ENCODE measurements at regions not wholly inside any gene's neighbourhood (a gene's known extent, or its start where the extent isn't known, plus 50 kb on each side); places are given as distances from the start of the nearest gene placed in this dataset.
"Not testable (repeated sequence)": the region's sequence is repeated elsewhere in the genome, so short reads cannot be mapped to it uniquely, and the experiment has no call there.

GRCh38 chr2:65957454-65957853, 477.5 kb upstream of the MEIS1 start:
- no peaks in the 10 kb centered on the region for H3K4me1 Mint-ChIP-seq (ENCODE audit: low read depth)
- no peak overlapping the region for H3K4me3 Mint-ChIP-seq
- DNase-seq (no peak), ATAC-seq (no peak)
- H3K36me3 Mint-ChIP-seq (ENCODE audit: insufficient read depth) = no peaks in the 10 kb centered on the region
- H3K9me3 Mint-ChIP-seq = peaks cover 13% of the 10 kb centered on the region
- H3K27me3 Mint-ChIP-seq (ENCODE audit: low read depth) = no peaks in the 10 kb centered on the region

DNA sequence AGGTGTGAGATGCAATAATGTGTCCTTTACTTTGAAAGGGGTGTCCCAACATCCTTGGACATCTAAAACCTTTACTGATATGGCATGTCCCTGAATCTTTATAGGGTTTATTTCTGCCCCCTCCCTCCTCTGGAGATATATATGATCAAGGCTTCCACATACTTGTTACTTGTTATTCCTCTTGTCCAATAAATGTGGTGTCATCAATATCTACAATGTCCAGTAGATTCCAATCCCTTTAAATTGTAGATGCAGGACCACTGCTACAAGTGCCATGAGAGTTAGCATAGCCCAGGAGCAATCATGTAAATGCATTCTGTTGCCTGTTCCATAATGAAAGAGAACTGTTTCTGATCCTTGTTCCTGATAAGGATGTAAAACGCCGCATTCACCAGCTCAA, 479.7 kb upstream of the MEIS1 start:
- H3K27me3 Mint-ChIP-seq (ENCODE audit: low read depth) = no peaks in the 10 kb centered on the region
- H3K9me3 Mint-ChIP-seq = peaks cover 11% of the 10 kb centered on the region
- DNase-seq (no peak), ATAC-seq (no peak)
- no peaks in the 10 kb centered on the region for H3K36me3 Mint-ChIP-seq (ENCODE audit: insufficient read depth)
- H3K4me3 Mint-ChIP-seq = no peak overlapping the region
- H3K4me1 Mint-ChIP-seq (ENCODE audit: low read depth) = no peaks in the 10 kb centered on the region

GRCh38 chr2:65952966-65953761, 481.8 kb upstream of the MEIS1 start:
- Mint-ChIP-seq H3K4me3 (no peak overlapping the region), H3K9me3 (peaks cover 11% of the 10 kb centered on the region), H3K4me1 (ENCODE audit: low read depth) (no peaks in the 10 kb centered on the region), H3K36me3 (ENCODE audit: insufficient read depth) (no peaks in the 10 kb centered on the region), H3K27me3 (ENCODE audit: low read depth) (no peaks in the 10 kb centered on the region)
- ATAC-seq = no peak
- no peak for DNase-seq

DNA sequence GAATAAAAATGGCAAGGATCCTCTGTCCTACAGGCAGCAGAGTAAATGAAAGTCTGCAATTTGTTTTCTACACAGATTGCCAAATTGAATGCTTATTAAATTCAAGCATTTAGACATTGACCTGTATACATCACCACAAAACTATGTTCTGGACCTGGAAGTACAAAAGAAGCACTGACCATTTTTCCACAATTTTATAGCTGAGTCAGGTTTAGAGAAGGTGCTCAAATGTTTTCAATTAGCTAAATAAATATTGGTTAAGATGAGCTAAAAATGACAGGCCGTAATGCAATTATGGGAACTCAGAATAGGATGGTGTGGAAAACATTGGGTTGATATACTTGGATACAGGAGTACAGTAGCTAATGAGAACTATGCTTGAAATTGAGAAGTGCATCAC, 490.7 kb upstream of the MEIS1 start:
- Mint-ChIP-seq H3K4me3 (no peak overlapping the region), H3K9me3 (no peaks in the 10 kb centered on the region), H3K27me3 (ENCODE audit: low read depth) (no peaks in the 10 kb centered on the region), H3K36me3 (ENCODE audit: insufficient read depth) (no peaks in the 10 kb centered on the region), H3K4me1 (ENCODE audit: low read depth) (no peaks in the 10 kb centered on the region)
- no peak for ATAC-seq
- DNase-seq = no peak

DNA sequence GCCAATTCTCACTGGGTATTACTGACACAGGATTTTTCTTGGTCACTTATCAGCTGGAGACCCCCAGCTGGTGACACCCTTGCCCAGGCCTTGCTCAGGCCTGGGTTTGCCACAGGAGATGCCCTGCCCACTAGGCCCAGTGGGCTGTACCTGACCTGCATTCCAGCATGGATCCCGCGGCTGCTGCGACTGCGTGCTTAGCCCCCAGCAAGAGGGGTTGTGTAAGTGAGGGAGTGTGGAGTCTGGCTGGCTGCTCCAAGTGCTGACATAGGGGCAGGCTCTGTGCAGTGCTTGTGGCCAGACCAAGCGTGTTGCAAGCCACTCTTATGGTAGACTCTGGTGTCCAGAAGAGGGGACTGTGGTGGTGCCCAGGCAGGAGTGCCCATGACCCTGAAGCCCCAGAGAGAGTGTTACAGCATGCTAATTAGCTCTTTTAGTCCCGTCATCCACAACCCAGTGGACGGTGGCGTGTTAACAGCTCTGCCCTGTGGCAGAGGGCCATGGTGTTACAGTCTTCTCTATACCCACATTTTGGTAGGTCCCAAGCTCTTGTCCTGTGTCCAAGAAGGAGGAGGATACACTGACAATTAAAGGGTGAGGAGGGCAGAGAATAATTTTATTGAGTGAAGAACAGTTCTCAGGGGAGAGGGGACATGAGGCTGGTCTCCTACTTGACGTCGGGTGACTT, 491.7 kb upstream of the MEIS1 start:
- no peaks in the 10 kb centered on the region for H3K36me3 Mint-ChIP-seq (ENCODE audit: insufficient read depth)
- ATAC-seq (no peak), DNase-seq (no peak)
- no peak overlapping the region for H3K4me3 Mint-ChIP-seq
- H3K9me3 Mint-ChIP-seq = no peaks in the 10 kb centered on the region
- no peaks in the 10 kb centered on the region for H3K4me1 Mint-ChIP-seq (ENCODE audit: low read depth)
- H3K27me3 Mint-ChIP-seq (ENCODE audit: low read depth) = no peaks in the 10 kb centered on the region

DNA sequence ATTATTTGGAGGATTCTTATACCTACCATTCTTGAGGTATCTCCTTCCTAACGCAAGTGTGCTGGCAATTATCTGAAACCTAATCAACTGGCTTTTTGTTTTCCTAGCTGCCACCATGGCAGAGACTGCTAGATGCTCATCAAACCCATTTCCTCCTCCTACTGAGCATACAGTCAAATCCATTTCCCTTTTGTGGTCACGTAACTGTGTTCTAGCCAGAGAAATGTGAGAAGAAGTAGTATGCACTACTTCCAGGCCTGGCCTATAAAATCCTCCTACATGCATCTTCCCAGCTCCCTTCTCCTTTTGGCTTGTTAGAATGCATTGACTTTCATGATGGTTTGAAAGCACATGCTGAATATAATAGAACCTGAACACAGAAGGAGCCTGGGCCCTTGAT, 494.1 kb upstream of the MEIS1 start:
- H3K9me3 Mint-ChIP-seq = no peaks in the 10 kb centered on the region
- H3K4me3 Mint-ChIP-seq = no peak overlapping the region
- DNase-seq = no peak
- H3K4me1 Mint-ChIP-seq (ENCODE audit: low read depth) = no peaks in the 10 kb centered on the region
- H3K36me3 Mint-ChIP-seq (ENCODE audit: insufficient read depth) = no peaks in the 10 kb centered on the region
- no peak for ATAC-seq
- no peaks in the 10 kb centered on the region for H3K27me3 Mint-ChIP-seq (ENCODE audit: low read depth)

GRCh38 chr2:65939687-65940086, 495.2 kb upstream of the MEIS1 start:
- ATAC-seq (no peak), DNase-seq (no peak)
- Mint-ChIP-seq H3K9me3 (no peaks in the 10 kb centered on the region), H3K4me1 (ENCODE audit: low read depth) (no peaks in the 10 kb centered on the region), H3K36me3 (ENCODE audit: insufficient read depth) (no peaks in the 10 kb centered on the region), H3K4me3 (no peak overlapping the region), H3K27me3 (ENCODE audit: low read depth) (no peaks in the 10 kb centered on the region)

DNA sequence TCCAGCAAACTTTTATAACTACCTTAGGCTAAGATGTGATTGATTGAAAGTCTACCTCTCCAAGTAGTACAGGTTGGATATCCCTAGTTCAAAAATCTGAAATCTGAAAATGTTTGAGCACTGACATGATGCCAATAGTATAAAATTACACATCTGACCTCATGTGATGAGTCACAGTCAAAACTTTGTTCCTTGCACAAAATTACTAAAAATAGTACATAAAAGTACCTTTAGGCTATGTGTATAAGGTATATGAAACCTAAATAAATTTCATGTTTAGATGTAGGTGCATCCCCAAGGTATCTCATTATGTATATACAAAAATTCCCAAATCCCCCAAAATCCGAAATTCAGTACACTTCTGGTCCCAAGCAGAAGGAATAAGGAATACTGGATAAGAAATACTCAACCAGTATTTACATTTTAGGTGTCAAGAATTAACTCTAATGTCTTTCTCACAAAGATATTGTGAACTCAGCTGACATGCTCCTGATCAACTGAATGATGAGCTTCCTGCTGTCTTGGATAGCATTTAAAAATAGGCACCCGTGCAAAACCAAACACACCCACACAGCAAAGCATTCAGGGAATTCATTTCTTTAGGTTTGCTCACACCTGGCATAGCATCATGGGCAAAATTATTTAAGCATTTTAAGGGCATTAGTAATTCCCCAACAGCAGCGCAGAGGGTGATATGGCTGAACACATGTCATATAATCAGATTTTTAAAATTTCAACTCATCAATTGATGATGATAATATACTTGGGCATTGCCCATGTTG, 497.4 kb upstream of the MEIS1 start:
- Mint-ChIP-seq H3K9me3 (no peaks in the 10 kb centered on the region), H3K36me3 (ENCODE audit: insufficient read depth) (no peaks in the 10 kb centered on the region), H3K27me3 (ENCODE audit: low read depth) (no peaks in the 10 kb centered on the region), H3K4me3 (no peak overlapping the region), H3K4me1 (ENCODE audit: low read depth) (no peaks in the 10 kb centered on the region)
- DNase-seq (no peak), ATAC-seq (no peak)

- no peak for DNase-seq
- ATAC-seq = no peak
- Mint-ChIP-seq H3K27me3 (ENCODE audit: low read depth) (no peaks in the 10 kb centered on the region), H3K4me3 (no peak overlapping the region), H3K9me3 (peaks cover 3% of the 10 kb centered on the region), H3K4me1 (ENCODE audit: low read depth) (no peaks in the 10 kb centered on the region), H3K36me3 (ENCODE audit: insufficient read depth) (no peaks in the 10 kb centered on the region)
Observed at GRCh38 chr2:65934992-65935629, 499.8 kb upstream of the MEIS1 start.

DNA sequence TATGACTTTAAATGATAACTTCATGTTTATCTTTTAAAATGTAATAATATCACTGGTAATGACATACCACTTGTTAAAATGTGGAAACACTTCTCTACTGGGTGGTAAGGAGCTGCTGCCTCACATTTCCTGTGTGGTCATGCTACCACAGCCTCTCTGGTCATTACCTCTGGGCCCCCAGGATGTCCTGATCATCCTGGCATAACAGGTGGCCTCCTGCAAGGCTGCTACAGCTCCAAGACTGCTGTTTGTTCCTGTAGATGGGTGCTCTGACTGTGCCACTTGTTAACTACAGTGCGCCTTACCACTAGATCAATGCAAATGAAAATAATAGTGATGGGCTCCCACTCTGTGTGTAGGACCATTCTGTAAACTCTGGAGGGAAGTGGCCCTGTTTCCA, 500.2 kb upstream of the SPRED2 start:
- H3K36me3 Mint-ChIP-seq (ENCODE audit: insufficient read depth) = no peaks in the 10 kb centered on the region
- ATAC-seq (no peak), DNase-seq (no peak)
- no peak overlapping the region for H3K4me3 Mint-ChIP-seq
- H3K27me3 Mint-ChIP-seq (ENCODE audit: low read depth) = no peaks in the 10 kb centered on the region
- no peaks in the 10 kb centered on the region for H3K4me1 Mint-ChIP-seq (ENCODE audit: low read depth)
- H3K9me3 Mint-ChIP-seq = peaks cover 3% of the 10 kb centered on the region

DNA sequence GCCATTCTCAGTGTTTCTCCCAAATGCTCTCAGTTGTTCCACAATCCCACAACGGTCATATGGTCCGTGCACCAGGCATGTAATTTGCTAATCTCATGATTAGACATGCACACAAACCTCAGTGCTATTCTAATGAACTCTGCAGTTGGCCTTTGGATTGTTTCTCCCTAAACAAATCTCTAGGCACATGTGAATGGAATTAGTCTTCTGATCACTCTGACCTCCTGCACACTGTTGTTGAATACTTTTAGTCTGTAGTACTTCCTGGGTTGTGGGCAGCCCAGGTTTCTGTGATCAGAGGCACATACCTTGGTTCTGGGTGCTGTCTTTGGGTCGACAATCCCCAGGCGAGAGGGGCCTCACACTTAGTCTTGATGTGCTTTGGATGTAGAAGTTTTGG, 498.7 kb upstream of the SPRED2 start:
- H3K9me3 Mint-ChIP-seq = peaks cover 8% of the 10 kb centered on the region
- no peaks in the 10 kb centered on the region for H3K4me1 Mint-ChIP-seq (ENCODE audit: low read depth)
- no peaks in the 10 kb centered on the region for H3K27me3 Mint-ChIP-seq (ENCODE audit: low read depth)
- ATAC-seq (no peak), DNase-seq (no peak)
- no peaks in the 10 kb centered on the region for H3K36me3 Mint-ChIP-seq (ENCODE audit: insufficient read depth)
- no peak overlapping the region for H3K4me3 Mint-ChIP-seq

- no peaks in the 10 kb centered on the region for H3K27me3 Mint-ChIP-seq (ENCODE audit: low read depth)
- peaks cover 8% of the 10 kb centered on the region for H3K9me3 Mint-ChIP-seq
- no peaks in the 10 kb centered on the region for H3K36me3 Mint-ChIP-seq (ENCODE audit: insufficient read depth)
- H3K4me1 Mint-ChIP-seq (ENCODE audit: low read depth) = no peaks in the 10 kb centered on the region
- H3K4me3 Mint-ChIP-seq = no peak overlapping the region
- ATAC-seq (no peak), DNase-seq (no peak)
Observed at GRCh38 chr2:65930259-65930658, 497.9 kb upstream of the SPRED2 start.

DNA sequence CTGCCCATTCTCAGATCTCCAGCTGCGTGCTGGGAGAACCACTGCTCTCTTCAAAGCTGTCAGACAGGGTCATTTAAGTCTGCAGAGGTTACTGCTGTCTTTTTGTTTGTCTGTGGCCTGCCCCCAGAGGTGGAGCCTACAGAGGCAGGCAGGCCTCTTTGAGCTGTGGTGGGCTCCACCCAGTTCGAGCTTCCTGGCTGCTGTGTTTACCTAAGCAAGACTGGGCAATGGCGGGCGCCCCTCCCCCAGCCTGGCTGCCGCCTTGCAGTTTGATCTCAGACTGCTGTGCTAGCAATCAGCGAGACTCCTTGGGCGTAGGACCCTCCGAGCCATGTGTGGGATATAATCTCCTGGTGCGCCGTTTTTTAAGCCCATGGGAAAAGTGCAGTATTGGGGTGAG, 497.3 kb upstream of the SPRED2 start:
- not testable (repeated sequence) for H3K27me3 Mint-ChIP-seq (ENCODE audit: low read depth); H3K36me3 Mint-ChIP-seq (ENCODE audit: insufficient read depth); H3K4me1 Mint-ChIP-seq (ENCODE audit: low read depth); H3K9me3 Mint-ChIP-seq; H3K4me3 Mint-ChIP-seq; DNase-seq; ATAC-seq

- no peak for DNase-seq
- no peaks in the 10 kb centered on the region for H3K36me3 Mint-ChIP-seq (ENCODE audit: insufficient read depth)
- no peaks in the 10 kb centered on the region for H3K4me1 Mint-ChIP-seq (ENCODE audit: low read depth)
- no peak overlapping the region for H3K4me3 Mint-ChIP-seq
- H3K9me3 Mint-ChIP-seq = peaks cover 8% of the 10 kb centered on the region
- no peak for ATAC-seq
- no peaks in the 10 kb centered on the region for H3K27me3 Mint-ChIP-seq (ENCODE audit: low read depth)
Observed at GRCh38 chr2:65922794-65923193, 490.4 kb upstream of the SPRED2 start.
